ENCODE measurements at regions not wholly inside any gene's neighbourhood (a gene's known extent, or its start where the extent isn't known, plus 50 kb on each side); places are given as distances from the start of the nearest gene placed in this dataset.
"Not testable (repeated sequence)": the region's sequence is repeated elsewhere in the genome, so short reads cannot be mapped to it uniquely, and the experiment has no call there.

DNA sequence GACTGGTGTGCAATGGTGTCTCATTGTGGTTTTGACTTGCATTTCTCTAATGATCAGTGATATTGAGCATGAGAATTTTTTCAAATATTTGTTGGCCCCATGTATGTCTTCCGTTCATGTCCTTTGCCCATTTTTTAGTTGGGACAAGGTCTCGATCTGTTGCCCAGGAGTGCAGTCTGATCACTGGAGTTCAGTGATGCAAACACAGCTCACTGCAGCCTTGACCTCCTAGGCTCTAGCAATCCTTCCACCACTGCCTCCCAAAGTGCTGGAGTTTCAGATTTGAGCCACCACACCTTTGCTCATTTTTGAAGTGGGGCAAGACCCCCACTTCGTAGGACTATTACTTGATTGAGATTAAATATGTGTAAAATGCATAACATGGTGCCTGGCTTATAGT, 116.2 kb upstream of the NBPF9 start:
- DNase-seq; H3K27ac ChIP-seq (ENCODE audit: low read length in 2 of 2); intact Hi-C loops (cut with micrococcal nuclease); H4K20me1 ChIP-seq (ENCODE audit: control insufficient read depth, insufficient read depth, low read length, poor library complexity, severe bottlenecking); H3K36me3 ChIP-seq (replicated peaks in 1 of 2; ENCODE audit: control extremely low read depth in 1 of 2, control insufficient read depth in 1 of 2, extremely low read depth in 1 of 2, insufficient read depth in 2 of 2, low read length in 1 of 2); H3K9me3 Mint-ChIP-seq (ENCODE audit: insufficient read depth); H3K4me3 ChIP-seq (ENCODE audit: control extremely low read depth in 1 of 5, extremely low read depth in 1 of 5, insufficient read depth in 1 of 5, low read depth in 2 of 5, low read length in 4 of 5); H3K4me3 Mint-ChIP-seq; H3K9ac ChIP-seq (ENCODE audit: low read length); H3K27me3 ChIP-seq (replicated peaks in 1 of 4; ENCODE audit: control extremely low read depth in 1 of 4, control insufficient read depth in 3 of 4, insufficient read depth in 4 of 4, low read length in 3 of 4); H3K27ac Mint-ChIP-seq; H2AFZ ChIP-seq (ENCODE audit: insufficient read depth, low read depth, low read length, poor library complexity, severe bottlenecking); ATAC-seq (ENCODE audit: low read depth); POLR2A ChIA-PET; H3K4me1 Mint-ChIP-seq; H3K27me3 Mint-ChIP-seq; H3K9me3 ChIP-seq (ENCODE audit: control extremely low read depth in 1 of 3, control insufficient read depth in 2 of 3, insufficient read depth in 1 of 3, low read length in 2 of 3); H3K79me2 ChIP-seq (ENCODE audit: control insufficient read depth, insufficient read depth, low read length); CTCF ChIA-PET; H3K4me2 ChIP-seq (replicated peaks; ENCODE audit: low read depth, low read length, poor library complexity, severe bottlenecking); H3K4me1 ChIP-seq (ENCODE audit: control insufficient read depth in 2 of 2, insufficient read depth in 2 of 2, low read length in 2 of 2): not testable (repeated sequence)
- WGBS (ENCODE audit: insufficient coverage) = no CpG with 5 or more reads among the region's 3 CpGs

DNA sequence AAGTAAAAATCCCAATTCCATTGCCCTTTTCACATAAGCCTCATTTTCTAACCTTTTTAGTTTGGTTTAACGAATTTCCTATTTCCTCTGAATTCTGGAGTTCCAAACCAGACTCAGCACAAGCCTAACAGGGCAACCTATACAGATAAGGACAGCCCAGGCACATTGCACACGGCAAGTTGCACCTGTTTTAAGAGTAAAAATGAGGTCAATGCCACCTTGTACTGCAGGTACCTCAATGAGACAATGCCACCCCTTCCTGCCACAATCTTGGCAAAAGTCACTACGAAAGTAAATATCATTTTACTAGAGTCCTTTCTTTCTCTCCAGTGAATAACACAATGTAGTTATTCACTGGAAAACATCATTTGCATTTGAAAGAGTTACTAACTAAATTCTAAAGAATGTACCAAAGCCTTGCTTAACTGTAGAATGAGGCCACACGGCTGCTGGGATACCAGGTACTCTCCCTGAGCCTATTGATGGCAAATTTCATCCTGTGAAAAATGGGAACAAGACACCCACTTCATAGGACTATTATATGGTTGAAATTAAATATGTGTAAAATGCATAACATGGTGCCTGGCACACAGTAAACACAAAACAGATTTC, 117.2 kb upstream of the NBPF9 start:
- CTCF ChIA-PET; DNase-seq; H3K9me3 ChIP-seq (ENCODE audit: control extremely low read depth in 1 of 3, control insufficient read depth in 2 of 3, insufficient read depth in 1 of 3, low read length in 2 of 3); H3K27me3 ChIP-seq (replicated peaks in 1 of 4; ENCODE audit: control extremely low read depth in 1 of 4, control insufficient read depth in 3 of 4, insufficient read depth in 4 of 4, low read length in 3 of 4); H3K4me2 ChIP-seq (replicated peaks; ENCODE audit: low read depth, low read length, poor library complexity, severe bottlenecking); intact Hi-C loops (cut with micrococcal nuclease); ATAC-seq (ENCODE audit: low read depth); H3K4me3 Mint-ChIP-seq; H3K4me3 ChIP-seq (ENCODE audit: control extremely low read depth in 1 of 5, extremely low read depth in 1 of 5, insufficient read depth in 1 of 5, low read depth in 2 of 5, low read length in 4 of 5); H3K4me1 Mint-ChIP-seq; H3K27me3 Mint-ChIP-seq; H4K20me1 ChIP-seq (ENCODE audit: control insufficient read depth, insufficient read depth, low read length, poor library complexity, severe bottlenecking); H3K4me1 ChIP-seq (ENCODE audit: control insufficient read depth in 2 of 2, insufficient read depth in 2 of 2, low read length in 2 of 2); H3K27ac Mint-ChIP-seq; H3K9ac ChIP-seq (ENCODE audit: low read length); H2AFZ ChIP-seq (ENCODE audit: insufficient read depth, low read depth, low read length, poor library complexity, severe bottlenecking); H3K9me3 Mint-ChIP-seq (ENCODE audit: insufficient read depth); H3K79me2 ChIP-seq (ENCODE audit: control insufficient read depth, insufficient read depth, low read length); H3K36me3 ChIP-seq (replicated peaks in 1 of 2; ENCODE audit: control extremely low read depth in 1 of 2, control insufficient read depth in 1 of 2, extremely low read depth in 1 of 2, insufficient read depth in 2 of 2, low read length in 1 of 2); POLR2A ChIA-PET; H3K27ac ChIP-seq (ENCODE audit: low read length in 2 of 2): not testable (repeated sequence)
- no CpG with 5 or more reads among the region's 4 CpGs for WGBS (ENCODE audit: insufficient coverage)

DNA sequence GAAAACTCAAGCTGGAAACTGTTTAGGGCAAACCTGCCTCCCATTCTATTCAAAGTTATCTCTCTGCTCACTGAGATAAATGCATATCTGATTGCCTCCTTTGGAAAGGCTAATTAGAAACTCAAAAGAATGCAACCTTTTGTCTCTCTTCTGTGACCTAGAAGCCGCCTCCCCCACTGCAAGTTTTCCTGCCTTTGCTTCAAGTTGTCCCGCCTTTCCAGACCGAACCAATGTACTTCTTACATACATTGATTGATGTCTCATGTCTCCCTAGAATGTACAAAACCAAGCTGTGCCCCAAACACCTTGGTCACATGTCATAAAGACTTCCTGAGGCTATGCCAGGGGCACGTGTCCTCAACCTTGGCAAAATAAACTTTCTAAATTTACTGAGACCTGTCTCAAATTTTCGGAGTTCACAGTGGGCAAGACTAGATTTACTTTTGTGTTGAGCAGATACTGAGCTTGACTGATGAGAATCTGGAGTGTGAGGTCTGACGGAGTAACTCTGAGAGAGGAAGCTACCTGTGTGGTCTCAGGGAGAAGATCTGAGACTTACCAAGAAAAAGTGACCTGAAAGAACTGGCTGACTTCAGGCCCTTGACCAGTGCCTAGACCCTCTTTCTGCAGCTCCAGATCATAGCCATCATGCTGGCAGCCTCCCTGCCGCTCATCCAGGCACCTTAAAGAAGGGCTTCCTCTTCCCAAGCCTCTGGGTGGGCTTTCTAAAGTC, 124.7 kb upstream of the NBPF9 start:
- ATAC-seq (ENCODE audit: low read depth); POLR2A ChIA-PET; H3K4me3 Mint-ChIP-seq: not testable (repeated sequence)

More for the DNA sequence above, 124.7 kb upstream of the NBPF9 start:
- H3K36me3 ChIP-seq (replicated peaks in 1 of 2; ENCODE audit: control extremely low read depth in 1 of 2, control insufficient read depth in 1 of 2, extremely low read depth in 1 of 2, insufficient read depth in 2 of 2, low read length in 1 of 2); CTCF ChIA-PET; intact Hi-C loops (cut with micrococcal nuclease); H3K27me3 Mint-ChIP-seq; DNase-seq; H3K27ac ChIP-seq (ENCODE audit: low read length in 2 of 2); H2AFZ ChIP-seq (ENCODE audit: insufficient read depth, low read depth, low read length, poor library complexity, severe bottlenecking); H3K4me1 ChIP-seq (ENCODE audit: control insufficient read depth in 2 of 2, insufficient read depth in 2 of 2, low read length in 2 of 2); H3K4me2 ChIP-seq (replicated peaks; ENCODE audit: low read depth, low read length, poor library complexity, severe bottlenecking); H3K9me3 Mint-ChIP-seq (ENCODE audit: insufficient read depth); H3K4me1 Mint-ChIP-seq; H3K4me3 ChIP-seq (ENCODE audit: control extremely low read depth in 1 of 5, extremely low read depth in 1 of 5, insufficient read depth in 1 of 5, low read depth in 2 of 5, low read length in 4 of 5); H3K9me3 ChIP-seq (ENCODE audit: control extremely low read depth in 1 of 3, control insufficient read depth in 2 of 3, insufficient read depth in 1 of 3, low read length in 2 of 3); H3K9ac ChIP-seq (ENCODE audit: low read length); H3K79me2 ChIP-seq (ENCODE audit: control insufficient read depth, insufficient read depth, low read length); H4K20me1 ChIP-seq (ENCODE audit: control insufficient read depth, insufficient read depth, low read length, poor library complexity, severe bottlenecking); H3K27me3 ChIP-seq (replicated peaks in 1 of 4; ENCODE audit: control extremely low read depth in 1 of 4, control insufficient read depth in 3 of 4, insufficient read depth in 4 of 4, low read length in 3 of 4): not testable (repeated sequence)
- H3K27ac Mint-ChIP-seq = peak overlapping the region; percentile 41
- WGBS (ENCODE audit: insufficient coverage) = no CpG with 5 or more reads among the region's 7 CpGs

Measured in B cell (primary cell).